ENCODE measurements at regions not wholly inside any gene's neighbourhood (a gene's known extent, or its start where the extent isn't known, plus 50 kb on each side); places are given as distances from the start of the nearest gene placed in this dataset.

DNA sequence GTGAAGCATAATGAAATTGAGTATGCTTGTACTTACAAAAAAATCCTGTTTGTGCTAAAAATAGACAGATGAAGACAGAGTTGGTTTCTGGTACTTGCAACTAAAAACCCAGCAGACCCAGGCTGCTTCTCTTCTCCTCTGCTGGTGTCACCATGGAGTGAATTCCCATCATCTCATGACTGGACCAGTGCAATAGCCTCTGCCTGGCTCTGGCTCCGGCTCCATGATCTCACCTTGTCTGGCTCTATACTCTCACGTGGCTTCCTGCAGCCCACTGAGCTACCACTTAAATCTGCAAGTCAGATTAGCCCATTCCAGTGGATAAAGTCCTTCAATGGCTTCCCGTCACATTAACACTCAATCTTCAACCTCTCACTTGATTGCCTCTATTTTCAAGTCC is 129.2 kb upstream of the CADPS start:
- H3K27me3 ChIP-seq (ENCODE audit: control insufficient read depth, insufficient read depth, low read length) = no peaks in the 10 kb centered on the region
- no peak overlapping the region for H3K4me3 ChIP-seq (ENCODE audit: low read depth in 2 of 2, low read length in 2 of 2)
- H3K9me3 ChIP-seq (ENCODE audit: control insufficient read depth, insufficient read depth, low read depth, low read length) = no peaks in the 10 kb centered on the region
- CTCF ChIA-PET = interaction anchor here (0.6 kb wide), 1 partner anchor 246 kb away, joined by 4 read pairs; no protein-coding TSS in a partner anchor
- intact Hi-C loops (cut with micrococcal nuclease; ENCODE audit: unreplicated experiment) (no loop called here), in situ Hi-C loops (cut with HindIII; ENCODE audit: low pct_unique_long_range_greater_than_20kb, low sequenced_read_pairs) (no loop called here)
- POLR2A ChIA-PET = no interaction called here
- no peaks in the 10 kb centered on the region for H3K36me3 ChIP-seq (ENCODE audit: control insufficient read depth, insufficient read depth, low read length)
- no TSS peak for BruUV-seq (replicated peaks)
- DNase-seq (ENCODE audit: low read depth, low spot score) = no peak
- no peak overlapping the region for H3K27ac ChIP-seq (ENCODE audit: low read length)
- ATAC-seq = no peak
- no peaks in the 10 kb centered on the region for H3K4me1 ChIP-seq (ENCODE audit: control insufficient read depth, insufficient read depth, low read length)
- no peak for TF ChIP-seq POLR2AphosphoS5 (IDR thresholded peaks at IDR 0.05; ENCODE audit: low read depth, low read length)
- TF ChIP-seq, protein P1, sequence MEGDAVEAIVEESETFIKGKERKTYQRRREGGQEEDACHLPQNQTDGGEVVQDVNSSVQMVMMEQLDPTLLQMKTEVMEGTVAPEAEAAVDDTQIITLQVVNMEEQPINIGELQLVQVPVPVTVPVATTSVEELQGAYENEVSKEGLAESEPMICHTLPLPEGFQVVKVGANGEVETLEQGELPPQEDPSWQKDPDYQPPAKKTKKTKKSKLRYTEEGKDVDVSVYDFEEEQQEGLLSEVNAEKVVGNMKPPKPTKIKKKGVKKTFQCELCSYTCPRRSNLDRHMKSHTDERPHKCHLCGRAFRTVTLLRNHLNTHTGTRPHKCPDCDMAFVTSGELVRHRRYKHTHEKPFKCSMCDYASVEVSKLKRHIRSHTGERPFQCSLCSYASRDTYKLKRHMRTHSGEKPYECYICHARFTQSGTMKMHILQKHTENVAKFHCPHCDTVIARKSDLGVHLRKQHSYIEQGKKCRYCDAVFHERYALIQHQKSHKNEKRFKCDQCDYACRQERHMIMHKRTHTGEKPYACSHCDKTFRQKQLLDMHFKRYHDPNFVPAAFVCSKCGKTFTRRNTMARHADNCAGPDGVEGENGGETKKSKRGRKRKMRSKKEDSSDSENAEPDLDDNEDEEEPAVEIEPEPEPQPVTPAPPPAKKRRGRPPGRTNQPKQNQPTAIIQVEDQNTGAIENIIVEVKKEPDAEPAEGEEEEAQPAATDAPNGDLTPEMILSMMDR (IDR thresholded peaks at IDR 0.05) = no peak
- no peak for TF ChIP-seq TCF7L2 (IDR thresholded peaks at IDR 0.05; ENCODE audit: low read depth, low read length)
- TF ChIP-seq REST (IDR thresholded peaks at IDR 0.05; ENCODE audit: insufficient read depth in 1 of 2, low read depth in 2 of 2, low read length in 1 of 2) = no peak
- TF ChIP-seq SIN3A (IDR thresholded peaks at IDR 0.05; ENCODE audit: borderline replicate concordance, insufficient read depth, low read depth, low read length) = no peak

- Histone ChIP-seq H3K27ac (ENCODE audit: low read length) (no peak overlapping the region), H3K27me3 (ENCODE audit: control insufficient read depth, insufficient read depth, low read length) (no peaks in the 10 kb centered on the region), H3K4me1 (ENCODE audit: control insufficient read depth, insufficient read depth, low read length) (no peaks in the 10 kb centered on the region), H3K9me3 (ENCODE audit: control insufficient read depth, insufficient read depth, low read depth, low read length) (no peaks in the 10 kb centered on the region), H3K36me3 (ENCODE audit: control insufficient read depth, insufficient read depth, low read length) (no peaks in the 10 kb centered on the region), H3K4me3 (ENCODE audit: low read depth in 2 of 2, low read length in 2 of 2) (no peak overlapping the region)
- BruUV-seq (replicated peaks) = no TSS peak
- ChIA-PET CTCF (no interaction called here), POLR2A (no interaction called here)
- intact Hi-C loops (cut with micrococcal nuclease; ENCODE audit: unreplicated experiment) (no loop called here), in situ Hi-C loops (cut with HindIII; ENCODE audit: low pct_unique_long_range_greater_than_20kb, low sequenced_read_pairs) (no loop called here)
- TF ChIP-seq SIN3A (IDR thresholded peaks at IDR 0.05; ENCODE audit: borderline replicate concordance, insufficient read depth, low read depth, low read length) = no peak
- TF ChIP-seq, protein P1 (IDR thresholded peaks at IDR 0.05) = no peak
- TF ChIP-seq TCF7L2 (IDR thresholded peaks at IDR 0.05; ENCODE audit: low read depth, low read length) = no peak
- TF ChIP-seq REST (IDR thresholded peaks at IDR 0.05; ENCODE audit: insufficient read depth in 1 of 2, low read depth in 2 of 2, low read length in 1 of 2) = no peak
- no peak for TF ChIP-seq POLR2AphosphoS5 (IDR thresholded peaks at IDR 0.05; ENCODE audit: low read depth, low read length)
- no peak for ATAC-seq
- no peak for DNase-seq (ENCODE audit: low read depth, low spot score)
Measured at GRCh38 chr3:63015614-63016309, 140.5 kb upstream of the CADPS start.

All from Panc1 (cell line).